Large intestine (tissue), 3 donors: ENCODE measurements at regions not wholly inside any gene's neighbourhood (a gene's known extent, or its start where the extent isn't known, plus 50 kb on each side); places are given as distances from the start of the nearest gene placed in this dataset.

ENCODE experiments used
- DNase-seq, 2 donors: peaks; one replicate each; pipeline versions ENCODE4 v3.0.0 to v3.0.0-alpha.2; 2013
- H3K27ac ChIP-seq: one replicate; pipeline ENCODE4 v1.5.1; 2013; ENCODE audit warnings: low read length
- H3K27me3 ChIP-seq: 2 replicates; pipeline ENCODE4 v1.6.1; 2013; ENCODE audit warnings: low read length; ENCODE audit not compliant: control insufficient read depth, insufficient read depth
- H3K36me3 ChIP-seq: 2 replicates; pipeline ENCODE4 v1.6.1; 2013; ENCODE audit warnings: low read length; ENCODE audit not compliant: control insufficient read depth, insufficient read depth
- H3K4me1 ChIP-seq: one replicate; pipeline ENCODE4 v1.6.1; 2013; ENCODE audit warnings: low read length; ENCODE audit not compliant: control insufficient read depth, insufficient read depth
- H3K4me3 ChIP-seq: one replicate; pipeline ENCODE4 v1.5.1; 2013; ENCODE audit warnings: low read length
- H3K9me3 ChIP-seq: one replicate; pipeline ENCODE4 v1.6.1; 2013; ENCODE audit warnings: mild to moderate bottlenecking, low read depth, low read length, moderate library complexity; ENCODE audit not compliant: control insufficient read depth
- WGBS: methylation state at CpG from one replicate; pipeline ENCODE4 v1.1.5; 2013; ENCODE audit warnings: low lambda C conversion rate; ENCODE audit not compliant: insufficient coverage; 5-methylcytosine and 5-hydroxymethylcytosine counted together

- Histone ChIP-seq H3K27me3 (peaks cover 25% of the 10 kb centered on the region), H3K4me1 (no peaks in the 10 kb centered on the region), H3K27ac (no peak overlapping the region), H3K36me3 (no peaks in the 10 kb centered on the region), H3K4me3 (no peak overlapping the region), H3K9me3 (no peaks in the 10 kb centered on the region)
- DNase-seq = no peak
- WGBS = no CpG with 5 or more reads among the region's 6 CpGs
These were observed 97.8 kb downstream of the TMEM30B start for GRCh38 chr14:61183196-61183885.

DNA sequence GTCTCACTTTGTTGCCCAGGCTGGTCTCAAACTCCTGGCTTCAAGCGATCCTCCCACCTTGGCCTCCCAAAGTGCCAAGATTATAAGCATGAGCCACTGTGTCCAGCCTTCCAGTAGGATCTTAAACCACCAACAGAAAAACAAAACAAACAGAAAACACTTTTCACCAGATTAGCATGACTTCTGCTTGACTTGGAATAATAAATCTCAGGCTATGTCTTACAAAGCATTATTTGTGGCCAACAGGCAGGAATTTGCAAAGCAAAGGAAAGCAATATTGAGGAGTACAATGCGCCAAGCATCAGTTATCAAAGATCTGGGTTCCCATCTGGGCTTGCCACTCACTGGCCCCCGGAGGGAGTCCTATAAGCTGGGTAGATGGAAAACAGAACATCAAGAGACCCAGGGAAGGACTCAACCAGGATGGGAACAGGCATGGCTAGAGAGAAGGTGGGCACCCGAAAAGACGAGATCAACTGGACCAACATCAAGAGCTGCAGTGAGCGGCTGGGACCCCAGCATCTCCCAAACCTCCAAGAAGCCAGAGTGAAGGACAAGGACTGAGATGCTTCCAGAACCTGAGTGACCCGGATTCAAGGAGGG, 101.2 kb downstream of the TMEM30B start:
- no peak for DNase-seq
- Histone ChIP-seq H3K4me1 (no peaks in the 10 kb centered on the region), H3K27ac (no peak overlapping the region), H3K4me3 (no peak overlapping the region), H3K27me3 (peaks cover 6% of the 10 kb centered on the region), H3K36me3 (no peaks in the 10 kb centered on the region), H3K9me3 (no peaks in the 10 kb centered on the region)
- WGBS = no CpG with 5 or more reads among the region's 7 CpGs

DNA sequence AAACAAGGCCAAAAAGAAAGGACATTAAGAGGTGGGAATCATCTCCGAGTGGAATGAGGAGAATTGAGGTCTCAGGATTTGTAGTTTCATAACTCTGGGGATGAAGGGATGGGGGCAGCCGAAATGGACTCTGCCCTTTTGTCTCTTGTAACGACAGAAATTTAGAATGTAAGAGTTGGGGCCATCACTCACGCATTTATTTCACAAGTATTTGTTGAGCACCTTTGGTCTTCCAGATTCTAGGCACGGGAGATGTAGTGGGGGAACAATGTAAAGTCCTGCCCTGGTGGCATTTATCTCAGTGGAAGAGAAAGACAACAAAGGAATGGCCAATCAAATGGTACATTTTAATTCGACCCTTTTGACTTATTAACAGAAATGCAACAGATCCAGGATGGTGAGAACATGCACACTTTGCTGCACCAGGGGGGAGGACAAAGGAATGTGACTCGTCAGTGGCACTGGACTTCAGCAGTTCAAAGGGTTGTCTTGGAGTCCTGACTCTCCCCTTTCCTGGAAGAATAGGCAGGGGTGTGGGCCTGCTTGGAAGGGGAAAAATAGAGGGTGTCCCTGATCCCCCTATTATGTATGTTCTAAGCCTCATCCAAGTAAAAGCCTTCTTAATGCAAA, 102.0 kb downstream of the TMEM30B start:
- H3K27ac ChIP-seq = no peak overlapping the region
- 65% methylated on average over 2 of the region's 7 CpGs for WGBS
- H3K4me1 ChIP-seq = no peaks in the 10 kb centered on the region

GRCh38 chr14:61178226-61179060, 102.7 kb downstream of the TMEM30B start:
- no peak overlapping the region for H3K4me3 ChIP-seq
- H3K27me3 ChIP-seq = no peaks in the 10 kb centered on the region
- WGBS = 100% methylated on average over 1 of the region's 7 CpGs
- no peaks in the 10 kb centered on the region for H3K36me3 ChIP-seq
- no peaks in the 10 kb centered on the region for H3K4me1 ChIP-seq
- H3K9me3 ChIP-seq = no peaks in the 10 kb centered on the region
- no peak overlapping the region for H3K27ac ChIP-seq
- no peak for DNase-seq

More for the DNA sequence above, 102.0 kb downstream of the TMEM30B start:
- Histone ChIP-seq H3K36me3 (no peaks in the 10 kb centered on the region), H3K27me3 (peaks cover 3% of the 10 kb centered on the region), H3K9me3 (no peaks in the 10 kb centered on the region), H3K4me3 (no peak overlapping the region)
- DNase-seq = no peak

GRCh38 chr14:61177279-61178225, 103.6 kb downstream of the TMEM30B start:
- Histone ChIP-seq H3K4me1 (no peaks in the 10 kb centered on the region), H3K27ac (no peak overlapping the region), H3K9me3 (no peaks in the 10 kb centered on the region), H3K4me3 (no peak overlapping the region), H3K27me3 (no peaks in the 10 kb centered on the region), H3K36me3 (no peaks in the 10 kb centered on the region)
- DNase-seq = no peak
- WGBS = no CpG with 5 or more reads among the region's 14 CpGs

DNA sequence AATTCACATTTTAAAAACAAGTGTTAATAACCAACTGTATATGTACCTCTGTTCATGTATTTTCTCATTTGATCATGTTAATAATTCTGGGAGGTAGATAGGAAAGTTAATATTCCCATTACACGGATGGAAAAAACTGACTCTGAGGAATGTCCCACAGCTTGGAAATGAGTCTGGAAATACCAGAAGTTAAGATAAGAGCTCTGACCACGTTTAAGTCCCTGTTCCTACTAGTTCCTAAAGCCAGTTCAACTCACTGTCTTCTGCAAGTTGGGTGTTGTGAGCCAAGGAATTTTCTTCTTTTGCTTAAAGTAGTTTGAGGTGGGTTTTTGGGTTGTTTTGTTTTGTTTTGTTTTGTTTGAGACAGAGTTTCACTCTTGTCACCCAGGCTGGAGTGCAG, 104.5 kb downstream of the TMEM30B start:
- Histone ChIP-seq H3K4me1 (no peaks in the 10 kb centered on the region), H3K4me3 (no peak overlapping the region), H3K36me3 (no peaks in the 10 kb centered on the region), H3K27ac (no peak overlapping the region), H3K9me3 (no peaks in the 10 kb centered on the region), H3K27me3 (no peaks in the 10 kb centered on the region)
- WGBS = no CpG with 5 or more reads among the region's 2 CpGs
- no peak for DNase-seq

- H3K27ac ChIP-seq = no peak overlapping the region
- no peak for DNase-seq
- WGBS = no CpG with 5 or more reads among the region's 2 CpGs
These were observed 106.2 kb downstream of the TMEM30B start for GRCh38 chr14:61174987-61175386.

GRCh38 chr14:61174441-61174891, 106.7 kb downstream of the TMEM30B start:
- Histone ChIP-seq H3K27ac (no peak overlapping the region), H3K4me3 (no peak overlapping the region), H3K9me3 (no peaks in the 10 kb centered on the region), H3K36me3 (no peaks in the 10 kb centered on the region), H3K4me1 (no peaks in the 10 kb centered on the region), H3K27me3 (no peaks in the 10 kb centered on the region)
- DNase-seq = no peak
- no CpG with 5 or more reads among the region's 6 CpGs for WGBS

More at GRCh38 chr14:61174987-61175386, 106.2 kb downstream of the TMEM30B start:
- Histone ChIP-seq H3K36me3 (no peaks in the 10 kb centered on the region), H3K4me1 (no peaks in the 10 kb centered on the region), H3K4me3 (no peak overlapping the region), H3K9me3 (no peaks in the 10 kb centered on the region), H3K27me3 (no peaks in the 10 kb centered on the region)

DNA sequence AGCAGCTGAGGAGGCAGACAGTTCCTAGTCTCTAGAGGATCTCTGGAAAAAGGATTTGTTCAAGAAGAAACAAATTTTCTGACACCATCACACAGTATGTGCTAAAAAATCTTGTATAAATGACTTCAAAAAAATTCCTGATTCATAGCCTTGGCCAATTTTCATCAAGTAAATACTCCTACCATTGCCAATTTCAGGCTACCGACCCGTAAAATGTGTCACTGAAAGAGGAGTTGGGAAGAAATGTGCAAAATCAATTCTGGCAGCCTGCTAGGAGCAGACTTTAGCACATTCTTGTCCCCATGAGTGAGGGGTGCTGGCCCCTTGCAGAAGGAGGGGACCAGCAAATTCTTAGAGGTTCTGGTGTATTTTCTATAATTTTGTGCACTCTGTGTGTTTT, 109.4 kb downstream of the TMEM30B start:
- Histone ChIP-seq H3K4me1 (no peaks in the 10 kb centered on the region), H3K27ac (no peak overlapping the region), H3K27me3 (no peaks in the 10 kb centered on the region), H3K9me3 (no peaks in the 10 kb centered on the region), H3K36me3 (no peaks in the 10 kb centered on the region), H3K4me3 (no peak overlapping the region)
- WGBS = no CpG with 5 or more reads among the region's 2 CpGs
- no peak for DNase-seq
